WTC11 (cell line): ENCODE measurements at regions not wholly inside any gene's neighbourhood (a gene's known extent, or its start where the extent isn't known, plus 50 kb on each side); places are given as distances from the start of the nearest gene placed in this dataset.

Experiments
- CTCF ChIP-seq: fragments of 200-600 bp; IDR thresholded peaks from 2 replicates; pipeline ENCODE4 v1.8.0; 2022; ENCODE audit warnings: antibody characterized with exemption
- ERG ChIP-seq: fragments of 250-450 bp; sonication (Bioruptor Pico); IDR thresholded peaks from 2 replicates; pipeline ENCODE4 v1.8.0; 2021; ENCODE audit warnings: mild to moderate bottlenecking
- MAX ChIP-seq: sonication (generic); formaldehyde crosslinking; IDR thresholded peaks from 2 replicates; pipeline ENCODE4 v1.8.0; 2022; ENCODE audit warnings: mild to moderate bottlenecking, missing genetic modification reagents
- SP1 ChIP-seq: sonication (generic); formaldehyde crosslinking; conservative IDR thresholded peaks from 2 replicates; pipeline ENCODE4 v1.8.1; 2022; ENCODE audit warnings: missing genetic modification reagents

- TF ChIP-seq ERG (CRISPR knock-in tag) (no peak), CTCF (no peak), MAX (CRISPR knock-in tag) (no peak), SP1 (CRISPR knock-in tag) (no peak)
Measured at GRCh38 chr4:23134331-23134730, 441.6 kb downstream of the GBA3 start.
